NCI-H226 (cell line): ENCODE measurements at regions not wholly inside any gene's neighbourhood (a gene's known extent, or its start where the extent isn't known, plus 50 kb on each side); places are given as distances from the start of the nearest gene placed in this dataset.
A peak's percentile ranks its signal among the peaks of the same experiment; 100 is the strongest.

Source experiments
- DNase-seq: peaks from one replicate; pipeline ENCODE4 v3.0.0-alpha.2; 2015

DNA sequence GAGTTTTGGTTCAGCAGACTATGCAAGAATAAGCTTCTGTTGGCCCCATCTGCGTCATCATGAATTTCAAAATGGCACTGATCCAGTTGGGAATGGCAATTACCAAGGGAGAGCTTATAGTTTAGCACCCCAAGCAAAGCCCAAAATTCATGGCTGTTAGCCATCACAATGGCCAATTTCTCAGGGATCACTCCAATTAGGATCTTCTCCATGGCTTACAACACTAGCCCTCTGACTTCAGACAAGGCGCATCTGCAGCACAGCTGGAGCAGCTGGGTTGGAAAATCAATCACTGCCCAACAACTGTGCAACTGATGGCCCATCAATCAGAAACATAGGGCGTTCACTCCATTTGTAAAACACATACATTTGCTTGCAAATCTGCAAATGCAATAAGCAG is 273.6 kb downstream of the SRBD1 start:
- no peak for DNase-seq

DNA sequence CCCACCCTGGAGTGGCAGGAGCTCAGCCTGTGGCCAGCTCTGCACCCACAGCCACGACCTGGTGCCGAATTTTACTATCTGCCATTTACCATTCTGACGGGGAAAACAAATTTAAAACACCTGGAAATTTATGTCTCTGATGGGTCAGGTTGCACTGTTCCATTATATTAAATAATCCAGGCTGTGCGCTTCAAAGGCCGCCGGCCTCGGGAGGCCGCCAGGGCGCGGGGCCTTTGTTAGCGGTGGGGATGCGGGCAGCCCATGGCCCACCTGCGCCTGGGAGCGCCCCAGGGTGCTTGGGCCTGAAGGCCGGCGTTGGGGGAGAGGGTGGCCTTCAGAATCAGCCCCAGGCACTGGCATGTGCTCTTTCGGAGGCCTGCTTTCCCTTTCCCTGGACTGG is 276.9 kb downstream of the SRBD1 start:
- DNase-seq: no peak

DNA sequence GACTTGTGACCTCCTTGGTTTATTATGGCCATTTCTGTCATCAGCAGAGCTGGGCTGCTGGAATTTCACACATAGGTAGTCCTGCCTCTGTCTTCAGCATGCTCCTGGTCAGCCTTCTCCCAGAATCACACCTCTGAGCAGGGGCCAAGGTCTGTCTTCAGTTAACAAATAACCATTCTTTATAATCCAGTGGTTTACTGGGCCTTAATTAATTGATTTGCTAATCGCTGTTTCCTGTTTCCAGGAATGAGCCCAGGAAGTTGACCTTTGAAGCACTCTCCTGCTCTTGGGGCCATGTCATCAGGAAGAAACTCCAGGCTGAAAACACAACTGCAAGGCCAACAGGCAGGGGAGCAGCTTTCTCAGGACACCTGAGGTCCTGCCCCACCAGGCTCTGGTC is 278.5 kb downstream of the SRBD1 start:
- DNase-seq: no peak

DNA sequence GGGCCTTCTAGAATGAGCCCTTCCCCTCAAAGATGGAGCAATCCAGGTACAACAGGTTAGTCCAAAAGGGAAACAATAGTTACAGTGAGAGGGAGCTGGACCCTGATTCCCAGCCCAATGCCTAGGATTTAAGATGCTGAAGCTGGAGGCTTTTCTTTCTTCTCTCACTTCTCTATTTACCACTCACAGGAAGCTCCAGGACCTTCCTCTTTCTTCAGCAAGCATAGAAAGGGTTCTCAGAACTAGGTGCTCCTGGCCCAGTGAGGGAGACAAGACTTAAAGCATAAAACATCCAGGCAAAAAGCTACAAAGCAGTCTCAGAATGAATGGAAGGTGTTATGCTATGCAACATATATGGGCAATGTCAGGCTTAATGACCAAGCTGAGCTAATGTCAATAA is 279.0 kb downstream of the SRBD1 start:
- no peak for DNase-seq

GRCh38 chr2:45331410-45331786 is 279.7 kb downstream of the SRBD1 start:
- DNase-seq: no peak

- DNase-seq: no peak
These were observed 280.2 kb downstream of the SRBD1 start for GRCh38 chr2:45330637-45331409.

DNA sequence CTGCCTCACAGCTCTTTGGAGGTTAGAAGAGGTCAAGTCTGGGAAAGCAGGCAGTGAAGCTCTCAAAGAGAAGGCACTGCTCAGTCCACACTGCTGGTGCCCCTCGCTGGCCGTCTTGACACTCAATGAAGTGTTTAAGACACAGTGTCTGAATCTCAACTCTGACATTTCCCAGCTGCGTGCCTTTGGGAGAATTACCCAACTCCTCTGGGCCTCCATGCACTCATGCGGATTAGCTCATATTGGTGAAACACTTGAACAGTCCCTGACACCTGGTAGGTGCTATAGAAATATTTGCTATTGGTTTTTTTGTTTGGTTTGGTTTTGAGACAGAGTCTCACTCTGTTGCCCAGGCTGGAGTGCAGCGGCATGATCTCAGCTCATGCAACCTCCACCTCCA is 281.0 kb downstream of the SRBD1 start:
- no peak for DNase-seq

GRCh38 chr2:45329045-45329677 is 281.9 kb downstream of the SRBD1 start:
- DNase-seq: no peak

DNA sequence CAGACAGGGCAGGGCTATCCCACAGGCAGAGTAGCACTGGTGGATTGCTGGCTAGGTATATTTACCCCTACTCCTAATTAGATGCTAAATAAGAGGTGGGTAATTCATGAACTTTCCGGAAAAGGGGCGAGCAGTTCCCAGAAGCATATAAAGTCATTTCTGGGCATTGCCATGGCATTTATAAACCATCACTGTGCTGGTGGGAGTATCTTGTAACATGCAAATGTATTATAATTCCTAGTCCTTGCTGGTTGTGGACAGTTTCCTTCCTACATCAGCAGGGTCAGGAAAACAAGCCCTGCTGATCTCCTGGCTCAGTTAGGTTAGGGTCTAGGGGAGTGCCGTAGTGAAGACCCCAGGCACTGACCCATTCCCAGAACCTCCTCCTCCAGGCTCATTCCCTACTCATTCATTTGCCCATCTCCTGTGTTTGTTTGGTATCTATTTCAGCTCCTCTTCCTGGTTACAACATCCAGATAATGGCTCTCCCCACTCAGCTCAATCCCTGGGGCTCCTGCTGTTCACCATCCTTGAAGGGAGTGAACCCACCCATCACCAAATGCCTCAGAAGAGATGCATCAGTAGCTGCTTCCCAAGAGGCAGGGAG is 282.7 kb downstream of the SRBD1 start:
- no peak for DNase-seq

DNA sequence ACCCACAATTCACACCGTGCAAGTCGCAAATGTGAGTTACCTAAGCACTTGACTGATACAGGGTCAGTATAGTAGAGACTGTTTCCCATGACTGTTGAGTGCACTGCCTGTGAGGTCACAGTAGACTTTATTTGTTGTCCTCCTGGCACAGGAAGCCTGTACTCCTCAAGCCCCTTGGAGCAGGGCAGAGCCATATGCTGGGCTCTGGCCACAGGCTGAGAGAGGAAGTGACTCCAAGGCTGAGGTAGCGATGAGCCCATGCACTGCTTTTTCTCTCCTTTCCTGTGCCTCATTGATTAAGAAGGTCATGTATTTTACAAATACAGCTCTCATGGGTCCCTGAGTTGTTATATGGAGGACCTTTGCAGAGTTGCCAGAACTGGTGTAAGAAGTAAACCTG is 287.7 kb downstream of the SRBD1 start:
- no peak for DNase-seq

DNA sequence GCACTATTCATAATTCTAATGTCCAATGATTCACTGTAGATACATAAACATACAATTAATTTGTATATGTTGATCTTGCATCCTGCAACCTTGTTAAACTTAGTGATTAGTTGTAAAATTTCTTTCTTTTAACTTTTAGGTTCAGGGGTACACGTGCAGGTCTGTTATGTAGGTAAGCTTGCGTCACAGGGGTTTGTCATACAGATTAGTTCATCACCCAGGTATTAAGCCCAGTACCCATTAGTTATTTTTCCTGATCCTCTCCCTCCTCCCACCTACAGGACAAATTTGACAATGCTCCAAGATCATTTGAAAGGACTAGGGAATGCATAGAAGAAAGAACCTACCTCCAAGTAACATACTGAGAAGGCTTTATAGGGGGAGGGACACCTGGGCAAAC is 290.1 kb downstream of the SRBD1 start:
- no peak for DNase-seq

DNA sequence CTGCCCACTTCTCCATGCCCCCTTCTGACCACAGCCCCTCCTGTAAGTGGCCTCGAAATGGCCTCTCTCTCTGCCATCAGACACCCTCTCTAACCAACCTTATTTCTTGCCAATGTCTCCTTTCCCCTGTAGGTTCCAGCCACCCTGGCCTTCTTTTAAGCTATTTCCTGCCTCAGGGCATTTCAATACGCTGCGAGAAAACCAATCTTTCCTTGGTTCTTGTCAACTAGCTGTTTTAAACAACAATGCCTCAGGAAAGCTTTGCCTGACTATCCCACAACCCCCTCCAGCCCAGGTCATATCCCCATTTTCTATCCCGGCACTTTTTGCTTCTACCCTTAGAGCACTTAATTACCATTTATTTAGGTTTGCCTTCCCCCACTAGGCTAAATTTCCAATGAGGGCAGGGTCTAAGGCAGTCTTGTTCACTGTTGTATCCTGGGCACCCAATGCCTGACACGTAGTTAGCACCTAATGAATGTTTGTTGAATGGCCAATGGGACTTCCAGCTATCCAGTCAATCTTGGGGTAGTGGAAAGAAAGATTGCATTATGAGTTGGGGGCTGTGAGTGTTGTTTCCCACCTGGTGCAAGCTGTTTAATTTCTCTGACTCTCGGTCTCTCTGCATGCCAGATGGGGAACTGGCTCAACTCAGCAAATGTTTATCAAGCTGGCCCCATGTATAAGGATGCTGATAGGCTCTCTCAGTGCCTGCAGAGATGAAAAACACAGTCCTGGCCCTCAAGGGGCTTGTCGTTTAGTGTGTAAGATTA is 291.2 kb downstream of the SRBD1 start:
- DNase-seq: no peak

- no peak for DNase-seq
These were observed 292.4 kb downstream of the SRBD1 start for GRCh38 chr2:45318686-45319085.

DNA sequence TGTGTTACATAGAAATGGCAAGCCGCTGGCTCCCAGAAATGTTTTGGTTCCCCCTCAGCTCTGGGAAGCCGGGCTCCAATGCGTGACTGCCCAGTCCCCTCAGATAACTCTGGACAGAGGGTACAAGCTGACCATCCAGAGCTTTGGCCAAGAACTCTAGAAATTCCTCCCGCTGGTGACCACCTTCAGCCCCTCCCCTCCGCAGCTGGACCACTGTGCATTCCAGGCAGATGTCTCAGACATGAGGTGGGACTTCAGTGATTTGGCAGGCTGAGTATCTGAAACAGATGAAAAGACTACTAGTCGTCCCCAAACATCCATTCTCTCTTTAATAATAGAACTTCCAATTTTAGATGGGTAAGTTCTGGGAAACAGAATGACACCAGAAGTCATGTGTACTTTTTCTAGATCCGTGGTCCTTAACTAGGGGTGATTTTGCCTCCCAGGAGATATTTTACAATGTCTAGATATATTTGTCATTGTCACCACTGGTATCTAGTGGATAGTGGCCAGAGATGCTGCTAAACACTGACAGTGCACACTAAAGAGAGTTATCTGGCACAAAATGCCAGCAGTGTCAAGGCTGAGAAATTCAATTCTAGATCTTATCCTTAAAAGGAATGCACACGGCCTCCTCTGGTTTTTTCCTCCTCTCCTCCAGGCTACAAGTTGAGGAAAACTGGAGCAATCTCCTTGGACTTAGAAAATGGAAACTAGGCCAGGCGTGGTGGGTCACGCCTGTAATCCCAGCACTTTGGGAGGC is 294.3 kb downstream of the SRBD1 start:
- no peak for DNase-seq

- DNase-seq: peak; percentile 51
These were observed 295.2 kb downstream of the SRBD1 start for GRCh38 chr2:45315861-45316260.

- no peak for DNase-seq
These were observed 298.8 kb downstream of the SRBD1 start for GRCh38 chr2:45312275-45312674.

GRCh38 chr2:45311559-45311958 is 299.5 kb downstream of the SRBD1 start:
- DNase-seq: no peak

DNA sequence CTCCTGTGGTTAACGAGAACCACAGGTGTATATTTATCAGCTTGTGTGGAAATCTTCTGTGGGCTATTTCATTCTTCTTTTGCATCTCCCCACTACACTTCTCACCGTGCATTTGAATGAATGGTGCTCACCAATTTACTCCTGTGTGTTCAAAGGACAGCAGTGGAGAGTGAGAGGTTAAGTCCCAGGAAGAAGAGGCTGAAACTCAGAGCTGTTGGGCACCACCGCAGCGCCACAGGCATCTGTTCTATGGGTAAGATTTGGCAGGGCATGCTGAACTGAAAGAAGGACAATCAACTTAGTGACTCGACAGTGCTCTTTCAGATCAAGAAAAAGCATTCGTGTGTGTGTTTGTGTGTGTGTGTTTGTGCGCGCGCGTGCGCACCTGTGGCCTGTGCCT is 297.9 kb upstream of the SIX2 start:
- no peak for DNase-seq

DNA sequence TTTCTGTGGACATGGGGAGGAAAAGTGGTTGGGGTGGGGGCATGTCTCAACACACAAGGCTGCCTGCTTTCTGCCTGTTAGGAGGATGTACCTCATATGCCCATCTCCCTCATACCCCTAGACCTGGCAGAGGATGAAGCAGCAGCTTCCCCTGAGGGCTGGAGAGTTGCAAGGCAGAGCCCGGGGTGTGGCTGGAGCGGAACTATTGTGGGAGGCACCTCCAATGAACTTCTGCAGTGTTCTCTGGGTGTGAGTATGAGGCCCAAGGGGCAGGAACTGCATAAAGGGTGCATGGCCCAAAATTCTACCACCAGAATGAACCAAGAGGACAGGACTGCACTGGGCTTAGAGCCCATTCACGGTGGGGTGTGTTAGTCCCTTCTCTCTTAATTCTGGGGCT is 296.3 kb upstream of the SIX2 start:
- no peak for DNase-seq

DNA sequence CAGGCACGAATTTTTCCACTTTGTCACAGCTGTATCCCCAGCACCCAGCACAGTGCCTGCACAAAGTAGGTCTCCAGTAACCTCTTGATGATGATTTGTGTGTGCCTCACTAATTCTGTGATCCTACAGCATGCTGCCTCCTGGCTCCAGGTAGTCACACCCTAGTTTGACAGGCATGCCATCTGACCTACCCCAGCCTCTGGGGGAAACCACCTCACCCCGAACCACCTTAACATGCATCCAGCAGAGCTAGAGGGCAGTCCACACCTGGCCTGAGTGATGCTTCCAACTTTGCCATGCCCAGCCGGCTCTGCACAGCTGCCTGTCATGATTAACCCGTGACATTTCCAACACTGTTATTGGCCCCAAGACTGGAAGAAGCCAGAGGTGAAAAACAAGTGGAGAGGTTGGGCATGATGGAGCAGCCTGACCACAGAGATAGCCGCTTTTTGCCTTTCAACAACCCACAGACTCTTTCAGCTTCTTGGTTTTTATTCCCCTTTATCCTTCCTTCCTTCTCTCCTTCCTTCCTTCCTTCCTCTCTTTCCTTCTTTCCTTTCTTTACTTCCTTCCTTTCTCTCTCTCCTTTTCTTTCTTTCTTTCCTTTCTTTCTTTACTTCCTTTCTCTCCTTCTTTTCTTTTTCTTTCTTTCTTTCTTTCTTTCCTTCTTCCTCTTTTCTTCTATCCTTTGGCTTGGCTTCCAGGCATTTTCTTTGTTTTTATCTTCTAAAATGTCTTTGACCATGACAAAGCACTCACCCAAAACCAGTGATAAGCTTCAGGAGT is 294.4 kb upstream of the SIX2 start:
- no peak for DNase-seq

DNA sequence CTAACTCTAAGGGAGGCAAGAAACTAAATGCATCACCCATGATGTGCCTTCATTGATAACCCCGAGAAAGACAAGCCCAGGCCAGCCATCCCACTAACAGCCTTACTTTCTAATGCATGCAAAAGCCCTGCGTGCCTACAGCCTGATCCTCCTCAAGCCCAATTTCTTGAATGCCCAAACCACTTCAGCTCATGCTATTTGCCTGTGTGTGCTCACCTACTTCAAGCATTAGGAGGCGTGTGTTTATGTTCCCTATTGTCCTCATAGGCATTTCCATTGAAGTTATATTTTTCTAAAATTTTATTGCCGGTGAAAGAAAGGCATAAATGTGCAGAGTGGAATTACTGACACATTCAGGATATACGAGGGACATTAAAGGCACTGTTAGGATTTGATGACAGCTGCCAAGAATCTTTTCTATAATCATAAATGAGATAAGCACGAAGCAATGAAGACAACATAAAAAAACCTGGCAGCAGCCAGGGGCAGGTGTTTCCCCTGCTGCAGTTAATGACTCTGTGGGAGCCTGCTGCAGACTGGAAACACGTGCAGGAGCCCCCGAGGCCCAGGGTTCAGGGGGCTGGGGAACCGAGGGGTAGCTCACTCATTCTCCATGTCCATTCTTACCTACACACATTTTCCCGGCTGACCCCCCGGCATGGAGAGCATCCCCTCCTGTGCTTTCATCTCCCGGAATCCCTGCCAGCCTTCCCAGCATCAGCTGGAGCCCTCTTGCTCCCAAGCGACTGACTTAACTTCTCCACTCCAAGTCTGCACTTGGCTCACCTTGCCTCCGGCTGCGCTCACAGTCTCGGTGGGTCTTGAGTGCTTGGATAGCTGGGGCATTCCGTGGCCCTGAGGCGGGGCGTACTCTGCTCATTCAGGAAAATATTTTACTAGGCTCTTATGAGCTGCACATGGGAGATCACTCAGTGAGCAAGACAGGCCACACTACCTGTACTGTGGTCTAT is 292.3 kb upstream of the SIX2 start:
- DNase-seq: no peak
